PFSK-1 (cell line): ENCODE measurements at regions not wholly inside any gene's neighbourhood (a gene's known extent, or its start where the extent isn't known, plus 50 kb on each side); places are given as distances from the start of the nearest gene placed in this dataset.

Experiments
- FOXP2 ChIP-seq: optimal IDR thresholded peaks from 2 replicates; pipeline ENCODE3; 2011; ENCODE audit warnings: borderline replicate concordance, control low read depth, inconsistent platforms; ENCODE audit not compliant: insufficient read depth; ENCODE audit errors: extremely low read length, extremely low read depth
- POLR2AphosphoS5 ChIP-seq: IDR thresholded peaks from 2 replicates; pipeline ENCODE4 v1.6.1; 2012; ENCODE audit warnings: low read depth, mild to moderate bottlenecking, control low read depth, low read length, moderate library complexity
- SIN3A ChIP-seq: IDR thresholded peaks from 2 replicates; pipeline ENCODE4 v1.6.1; 2012; ENCODE audit warnings: mild to moderate bottlenecking, low read length, moderate library complexity, borderline replicate concordance; ENCODE audit not compliant: insufficient read depth
- TAF1 ChIP-seq: IDR thresholded peaks from 2 replicates; pipeline ENCODE4 v1.6.1; 2012; ENCODE audit warnings: low read length, control low read depth, borderline replicate concordance; ENCODE audit not compliant: insufficient read depth
- TF ChIP-seq, protein P1 (sequence below), 2 experiments: IDR thresholded peaks; 2 replicates each; pipeline versions ENCODE4 v1.6.1 to v1.8.0; 2011 to 2012; ENCODE audit warnings: low read depth in 2 of 2, low read length in 2 of 2, control low read depth in 1 of 2, inconsistent platforms in 1 of 2, mild to moderate bottlenecking in 1 of 2, moderate library complexity in 1 of 2; ENCODE audit not compliant: insufficient read depth in 1 of 2

DNA sequence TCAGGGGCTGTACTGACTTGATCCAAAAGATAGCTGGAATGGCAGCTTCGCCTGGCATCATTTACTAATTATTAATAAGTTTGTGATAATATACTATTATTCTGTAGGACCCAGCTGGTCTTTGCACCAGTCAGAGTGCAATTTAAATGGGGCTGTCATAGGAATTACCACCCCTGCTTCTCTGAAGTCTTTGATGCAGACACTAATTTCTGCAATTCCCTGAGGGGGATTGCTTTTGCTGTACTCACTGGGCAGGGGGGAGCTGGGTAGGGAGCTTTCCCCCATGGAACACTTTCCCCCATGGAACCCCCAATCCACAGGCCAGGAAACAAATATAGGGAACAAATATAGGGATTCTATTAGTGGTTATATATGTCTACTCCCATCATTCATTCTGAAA is 54.9 kb upstream of the TSKU start:
- TF ChIP-seq SIN3A = no peak
- TF ChIP-seq, protein P1, sequence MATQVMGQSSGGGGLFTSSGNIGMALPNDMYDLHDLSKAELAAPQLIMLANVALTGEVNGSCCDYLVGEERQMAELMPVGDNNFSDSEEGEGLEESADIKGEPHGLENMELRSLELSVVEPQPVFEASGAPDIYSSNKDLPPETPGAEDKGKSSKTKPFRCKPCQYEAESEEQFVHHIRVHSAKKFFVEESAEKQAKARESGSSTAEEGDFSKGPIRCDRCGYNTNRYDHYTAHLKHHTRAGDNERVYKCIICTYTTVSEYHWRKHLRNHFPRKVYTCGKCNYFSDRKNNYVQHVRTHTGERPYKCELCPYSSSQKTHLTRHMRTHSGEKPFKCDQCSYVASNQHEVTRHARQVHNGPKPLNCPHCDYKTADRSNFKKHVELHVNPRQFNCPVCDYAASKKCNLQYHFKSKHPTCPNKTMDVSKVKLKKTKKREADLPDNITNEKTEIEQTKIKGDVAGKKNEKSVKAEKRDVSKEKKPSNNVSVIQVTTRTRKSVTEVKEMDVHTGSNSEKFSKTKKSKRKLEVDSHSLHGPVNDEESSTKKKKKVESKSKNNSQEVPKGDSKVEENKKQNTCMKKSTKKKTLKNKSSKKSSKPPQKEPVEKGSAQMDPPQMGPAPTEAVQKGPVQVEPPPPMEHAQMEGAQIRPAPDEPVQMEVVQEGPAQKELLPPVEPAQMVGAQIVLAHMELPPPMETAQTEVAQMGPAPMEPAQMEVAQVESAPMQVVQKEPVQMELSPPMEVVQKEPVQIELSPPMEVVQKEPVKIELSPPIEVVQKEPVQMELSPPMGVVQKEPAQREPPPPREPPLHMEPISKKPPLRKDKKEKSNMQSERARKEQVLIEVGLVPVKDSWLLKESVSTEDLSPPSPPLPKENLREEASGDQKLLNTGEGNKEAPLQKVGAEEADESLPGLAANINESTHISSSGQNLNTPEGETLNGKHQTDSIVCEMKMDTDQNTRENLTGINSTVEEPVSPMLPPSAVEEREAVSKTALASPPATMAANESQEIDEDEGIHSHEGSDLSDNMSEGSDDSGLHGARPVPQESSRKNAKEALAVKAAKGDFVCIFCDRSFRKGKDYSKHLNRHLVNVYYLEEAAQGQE (IDR thresholded peaks at IDR 0.05; ENCODE audit: insufficient read depth in 1 of 2, low read depth in 2 of 2, low read length in 2 of 2) = no peak
- TF ChIP-seq POLR2AphosphoS5 = no peak
- TF ChIP-seq FOXP2 = no peak
- TF ChIP-seq TAF1 = no peak

DNA sequence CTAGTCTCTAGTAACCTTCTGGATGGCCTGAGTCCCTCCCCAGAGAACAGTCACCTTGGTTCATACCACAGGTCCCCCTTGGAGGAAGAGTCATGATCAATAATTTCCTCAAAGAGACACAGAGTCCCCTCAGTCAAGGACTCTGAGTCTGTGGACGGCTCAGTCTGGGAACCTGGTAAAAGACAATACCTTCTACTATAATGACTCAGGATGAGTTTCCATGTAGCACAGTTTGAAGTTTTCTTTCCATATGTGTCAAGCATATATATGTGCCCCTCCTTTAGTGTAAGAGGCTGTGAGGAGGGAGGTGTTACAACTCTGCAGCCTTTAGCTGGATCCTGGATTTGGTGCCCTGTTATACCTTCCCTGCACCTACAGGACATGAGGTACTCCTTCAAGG is 54.4 kb upstream of the TSKU start:
- TF ChIP-seq TAF1 (no peak), SIN3A (no peak), POLR2AphosphoS5 (no peak), FOXP2 (no peak)
- TF ChIP-seq, protein P1 (IDR thresholded peaks at IDR 0.05; ENCODE audit: insufficient read depth in 1 of 2, low read depth in 2 of 2, low read length in 2 of 2) = no peak

DNA sequence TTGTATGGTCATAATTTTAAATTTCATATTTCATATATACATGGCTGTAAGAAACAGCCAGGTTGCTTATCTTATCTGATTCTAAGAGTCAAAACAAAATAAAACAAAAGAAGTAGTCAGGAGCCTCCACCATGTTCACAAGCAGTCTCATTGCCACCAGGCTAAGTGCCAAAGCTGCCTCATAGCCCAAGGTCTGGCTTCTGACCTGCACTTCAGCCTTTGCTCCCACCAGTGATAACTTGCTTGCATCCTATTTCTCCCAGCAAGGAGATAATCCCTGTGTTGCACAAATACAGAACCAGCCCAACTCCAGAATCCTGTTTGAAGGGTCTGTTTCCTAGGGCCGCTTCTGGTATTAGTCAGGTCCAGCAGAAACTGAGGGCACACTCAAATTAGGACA is 53.9 kb upstream of the TSKU start:
- TF ChIP-seq TAF1 (no peak), POLR2AphosphoS5 (no peak), FOXP2 (no peak), SIN3A (no peak)
- TF ChIP-seq, protein P1 (IDR thresholded peaks at IDR 0.05; ENCODE audit: insufficient read depth in 1 of 2, low read depth in 2 of 2, low read length in 2 of 2) = no peak

DNA sequence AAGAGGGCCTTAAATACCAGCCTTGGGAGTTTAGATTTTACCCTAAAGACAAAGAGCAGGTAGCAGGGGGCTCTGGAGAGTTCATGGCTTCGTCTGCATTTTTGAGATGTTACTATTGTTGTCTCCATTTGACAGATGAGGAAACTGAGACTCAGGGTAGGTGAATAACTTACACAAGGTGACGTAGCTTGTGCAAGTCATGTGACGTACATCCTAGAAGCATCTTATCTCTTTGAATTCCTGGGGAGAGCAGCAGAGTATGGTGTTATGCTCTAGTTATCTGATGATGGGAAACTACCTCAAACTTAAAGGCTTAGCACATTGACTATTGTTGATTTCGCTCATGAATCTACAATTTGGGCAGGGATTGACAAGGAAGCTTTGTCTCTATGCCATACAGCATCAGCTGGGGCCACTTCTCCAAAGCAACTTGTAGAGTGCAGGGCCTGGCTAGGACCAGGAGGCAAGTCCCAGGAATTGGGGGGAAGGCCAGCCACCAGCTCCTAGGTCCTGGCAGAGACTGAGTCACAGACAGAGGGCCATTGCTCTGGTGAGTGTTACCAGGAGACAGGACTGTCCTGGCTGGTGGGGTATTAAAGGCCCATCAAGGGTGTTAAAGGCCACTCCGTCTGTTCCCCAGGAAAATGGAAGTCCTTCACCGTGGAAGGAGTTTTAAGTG is 52.1 kb upstream of the TSKU start:
- no peak for TF ChIP-seq FOXP2
- no peak for TF ChIP-seq POLR2AphosphoS5
- no peak for TF ChIP-seq TAF1
- TF ChIP-seq, protein P1 (IDR thresholded peaks at IDR 0.05; ENCODE audit: insufficient read depth in 1 of 2, low read depth in 2 of 2, low read length in 2 of 2) = no peak
- TF ChIP-seq SIN3A = no peak

DNA sequence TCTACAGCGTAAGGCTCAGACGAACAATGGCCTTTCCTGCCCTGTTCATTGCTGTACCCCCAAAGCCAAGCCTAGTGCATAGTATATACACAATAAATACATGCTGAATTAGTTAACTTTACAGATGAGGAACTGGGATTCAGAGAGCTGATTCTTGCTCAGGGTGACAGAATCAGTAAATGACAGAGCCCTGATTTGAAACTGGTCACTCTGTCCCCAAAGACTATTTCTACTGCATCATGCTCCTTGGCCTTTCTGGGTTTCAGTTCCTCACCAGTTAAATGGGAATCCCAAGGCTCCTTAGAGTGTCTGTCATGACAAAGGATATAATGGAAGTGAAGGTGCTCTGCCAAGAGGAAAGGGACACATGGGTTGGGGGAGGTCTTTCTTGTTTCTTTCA is 50.5 kb upstream of the TSKU start:
- no peak for TF ChIP-seq TAF1
- TF ChIP-seq, protein P1 (IDR thresholded peaks at IDR 0.05; ENCODE audit: insufficient read depth in 1 of 2, low read depth in 2 of 2, low read length in 2 of 2) = no peak
- TF ChIP-seq POLR2AphosphoS5 = no peak
- TF ChIP-seq SIN3A = no peak
- TF ChIP-seq FOXP2 = no peak
